ENCODE measurements at regions not wholly inside any gene's neighbourhood (a gene's known extent, or its start where the extent isn't known, plus 50 kb on each side); places are given as distances from the start of the nearest gene placed in this dataset.

DNA sequence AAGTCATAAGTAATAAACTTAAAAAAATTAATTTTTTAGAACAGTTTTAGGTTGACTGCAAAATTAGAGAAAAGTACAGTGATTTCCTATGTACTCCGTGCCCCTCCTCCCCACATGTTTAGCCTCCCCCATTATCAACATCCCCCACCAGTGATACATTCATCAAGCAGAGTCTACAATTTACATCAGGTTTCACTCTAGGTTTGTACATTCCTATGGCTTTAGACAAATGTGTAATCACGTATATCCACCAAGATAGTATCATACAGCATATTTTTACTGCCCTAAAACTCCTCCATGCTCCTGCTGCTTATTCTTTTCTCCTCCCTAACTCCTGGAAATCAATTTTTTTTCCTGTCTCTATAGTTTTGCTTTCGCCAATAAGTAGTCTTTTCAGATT, 438.7 kb downstream of the LRFN5 start:
- Histone ChIP-seq H3K27me3 (ENCODE audit: insufficient read depth) (no peaks in the 10 kb centered on the region), H3K9me3 (no peaks in the 10 kb centered on the region), H3K9me2 (no peaks in the 10 kb centered on the region), H3F3A (replicated peaks; ENCODE audit: insufficient read depth) (no peaks in the 10 kb centered on the region), H4K20me1 (ENCODE audit: insufficient read depth) (no peaks in the 10 kb centered on the region), H3K4me3 (ENCODE audit: low read depth in 2 of 2, low read length in 1 of 2) (no peak overlapping the region), H3K27ac (ENCODE audit: low read depth in 2 of 2, low read length in 1 of 2) (no peak overlapping the region), H2AFZ (ENCODE audit: low read depth) (no peak overlapping the region), H3K36me3 (replicated peaks in 1 of 2; ENCODE audit: control insufficient read depth in 1 of 2, insufficient read depth in 2 of 2, low read length in 1 of 2) (no peaks in the 10 kb centered on the region), H3K79me2 (ENCODE audit: insufficient read depth) (no peaks in the 10 kb centered on the region), H3K9ac (no peak overlapping the region), H3K4me1 (ENCODE audit: control insufficient read depth in 1 of 2, insufficient read depth in 2 of 2, low read depth in 1 of 2, low read length in 1 of 2) (no peaks in the 10 kb centered on the region), H3K4me2 (no peak overlapping the region)
- POLR2A ChIA-PET: no interaction called here
- TF ChIP-seq NRF1 (IDR thresholded peaks at IDR 0.05; ENCODE audit: low read depth, low read length) (no peak), GATA2 (CRISPR knock-in tag; IDR thresholded peaks at IDR 0.05) (no peak), NFIC (IDR thresholded peaks at IDR 0.05; ENCODE audit: borderline replicate concordance) (no peak), EP300 (IDR thresholded peaks at IDR 0.05; ENCODE audit: borderline replicate concordance in 1 of 2, low read depth in 1 of 2, low read length in 1 of 2) (no peak), SMC3 (IDR thresholded peaks at IDR 0.05; ENCODE audit: low read depth, low read length) (no peak), JUND (IDR thresholded peaks at IDR 0.05) (no peak), SIN3A (IDR thresholded peaks at IDR 0.05; ENCODE audit: borderline replicate concordance, low read depth, low read length) (no peak), ELF1 (IDR thresholded peaks at IDR 0.05) (no peak), RFX5 (IDR thresholded peaks at IDR 0.05; ENCODE audit: low read length) (no peak), RXRA (IDR thresholded peaks at IDR 0.05; ENCODE audit: borderline replicate concordance, low read depth) (no peak), YY1 (IDR thresholded peaks at IDR 0.05; ENCODE audit: low read depth) (no peak), GABPA (IDR thresholded peaks at IDR 0.05; ENCODE audit: low read depth) (no peak), TCF12 (IDR thresholded peaks at IDR 0.05) (no peak), FOXJ3 (CRISPR knock-in tag; IDR thresholded peaks at IDR 0.05) (no peak)
- TF ChIP-seq, protein P1, sequence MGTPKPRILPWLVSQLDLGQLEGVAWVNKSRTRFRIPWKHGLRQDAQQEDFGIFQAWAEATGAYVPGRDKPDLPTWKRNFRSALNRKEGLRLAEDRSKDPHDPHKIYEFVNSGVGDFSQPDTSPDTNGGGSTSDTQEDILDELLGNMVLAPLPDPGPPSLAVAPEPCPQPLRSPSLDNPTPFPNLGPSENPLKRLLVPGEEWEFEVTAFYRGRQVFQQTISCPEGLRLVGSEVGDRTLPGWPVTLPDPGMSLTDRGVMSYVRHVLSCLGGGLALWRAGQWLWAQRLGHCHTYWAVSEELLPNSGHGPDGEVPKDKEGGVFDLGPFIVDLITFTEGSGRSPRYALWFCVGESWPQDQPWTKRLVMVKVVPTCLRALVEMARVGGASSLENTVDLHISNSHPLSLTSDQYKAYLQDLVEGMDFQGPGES (IDR thresholded peaks at IDR 0.05; ENCODE audit: low read depth, low read length): no peak
- TF ChIP-seq, protein P2, sequence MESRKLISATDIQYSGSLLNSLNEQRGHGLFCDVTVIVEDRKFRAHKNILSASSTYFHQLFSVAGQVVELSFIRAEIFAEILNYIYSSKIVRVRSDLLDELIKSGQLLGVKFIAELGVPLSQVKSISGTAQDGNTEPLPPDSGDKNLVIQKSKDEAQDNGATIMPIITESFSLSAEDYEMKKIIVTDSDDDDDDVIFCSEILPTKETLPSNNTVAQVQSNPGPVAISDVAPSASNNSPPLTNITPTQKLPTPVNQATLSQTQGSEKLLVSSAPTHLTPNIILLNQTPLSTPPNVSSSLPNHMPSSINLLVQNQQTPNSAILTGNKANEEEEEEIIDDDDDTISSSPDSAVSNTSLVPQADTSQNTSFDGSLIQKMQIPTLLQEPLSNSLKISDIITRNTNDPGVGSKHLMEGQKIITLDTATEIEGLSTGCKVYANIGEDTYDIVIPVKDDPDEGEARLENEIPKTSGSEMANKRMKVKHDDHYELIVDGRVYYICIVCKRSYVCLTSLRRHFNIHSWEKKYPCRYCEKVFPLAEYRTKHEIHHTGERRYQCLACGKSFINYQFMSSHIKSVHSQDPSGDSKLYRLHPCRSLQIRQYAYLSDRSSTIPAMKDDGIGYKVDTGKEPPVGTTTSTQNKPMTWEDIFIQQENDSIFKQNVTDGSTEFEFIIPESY (IDR thresholded peaks at IDR 0.05; ENCODE audit: borderline replicate concordance, low read depth): no peak
- TF ChIP-seq, protein P3, sequence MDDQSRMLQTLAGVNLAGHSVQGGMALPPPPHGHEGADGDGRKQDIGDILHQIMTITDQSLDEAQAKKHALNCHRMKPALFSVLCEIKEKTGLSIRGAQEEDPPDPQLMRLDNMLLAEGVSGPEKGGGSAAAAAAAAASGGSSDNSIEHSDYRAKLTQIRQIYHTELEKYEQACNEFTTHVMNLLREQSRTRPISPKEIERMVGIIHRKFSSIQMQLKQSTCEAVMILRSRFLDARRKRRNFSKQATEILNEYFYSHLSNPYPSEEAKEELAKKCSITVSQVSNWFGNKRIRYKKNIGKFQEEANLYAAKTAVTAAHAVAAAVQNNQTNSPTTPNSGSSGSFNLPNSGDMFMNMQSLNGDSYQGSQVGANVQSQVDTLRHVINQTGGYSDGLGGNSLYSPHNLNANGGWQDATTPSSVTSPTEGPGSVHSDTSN (IDR thresholded peaks at IDR 0.05): no peak
- CTCF ChIA-PET: interaction anchor here (0.6 kb wide), 1 partner anchor 20 kb away, joined by 4 read pairs; no protein-coding TSS in a partner anchor
- WGBS (ENCODE audit: low lambda C conversion rate): 14% methylated on average over 3 of the region's 3 CpGs
- no peak for DNase-seq

Data from SK-N-SH (cell line).